HEK293 (cell line): ENCODE measurements at regions not wholly inside any gene's neighbourhood (a gene's known extent, or its start where the extent isn't known, plus 50 kb on each side); places are given as distances from the start of the nearest gene placed in this dataset.
A peak's percentile ranks its signal among the peaks of the same experiment; 100 is the strongest.
"Not testable (repeated sequence)": the region's sequence is repeated elsewhere in the genome, so short reads cannot be mapped to it uniquely, and the experiment has no call there.

Experiments used
- CTCF ChIA-PET: fragments of 350-600 bp; formaldehyde crosslinking; extraction: SDS; loops from one replicate; lab custom pipeline; 2021; ENCODE audit warnings: antibody characterized with exemption; lab: Yijun Ruan, JAX
- POLR2A ChIA-PET: fragments of 300-600 bp; formaldehyde crosslinking; extraction: SDS; loops from one replicate; lab custom pipeline; 2020; ENCODE audit warnings: antibody characterized with exemption, inconsistent platforms; lab: Yijun Ruan, JAX
- H3K27ac ChIP-seq: fragments of 200-500 bp; sonication (Bioruptor generic); 2 replicates; pipeline ENCODE4 v1.5.1; 2014; ENCODE audit warnings: low read depth, low read length, control low read depth, inconsistent platforms; ENCODE audit errors: extremely low read depth
- H3K36me3 ChIP-seq, 2 experiments: fragments of 200-500 bp in 1 of 2; sonication (Bioruptor generic) in 1 of 2; 1 replicate in 1 of 2; 2 replicates in 1 of 2; pipeline ENCODE4 v1.5.1; 2014 to 2017; ENCODE audit warnings: inconsistent platforms in 2 of 2, low read length in 2 of 2; ENCODE audit not compliant: control insufficient read depth in 2 of 2, insufficient read depth in 1 of 2
- H3K4me1 ChIP-seq: fragments of 200-500 bp; sonication (Bioruptor generic); 2 replicates; pipeline ENCODE4 v1.5.1; 2014; ENCODE audit warnings: mild to moderate bottlenecking, low read length, inconsistent platforms; ENCODE audit not compliant: control insufficient read depth, insufficient read depth
- H3K4me3 ChIP-seq: 2 replicates; pipeline ENCODE4 v1.5.1; 2011; ENCODE audit warnings: low read depth, mild to moderate bottlenecking, control low read depth, low read length, moderate library complexity
- H3K9me3 ChIP-seq: fragments of 200-500 bp; sonication (Bioruptor generic); 2 replicates; pipeline ENCODE4 v1.5.1; 2014; ENCODE audit warnings: low read depth, low read length, inconsistent platforms; ENCODE audit not compliant: control insufficient read depth, insufficient read depth
- BCL11A ChIP-seq: fragments of 450-650 bp; formaldehyde crosslinking; IDR thresholded peaks from 2 replicates; pipeline ENCODE4 v1.5.1; 2016; ENCODE audit warnings: low read depth, missing biosample characterization, missing genetic modification characterization
- BCL11B ChIP-seq: fragments of 450-650 bp; formaldehyde crosslinking; IDR thresholded peaks from 2 replicates; pipeline ENCODE4 v1.5.1; 2016; ENCODE audit warnings: low read depth, missing biosample characterization, missing genetic modification characterization
- GLI4 ChIP-seq: fragments of 450-650 bp; formaldehyde crosslinking; IDR thresholded peaks from 2 replicates; pipeline ENCODE4 v1.5.1; 2016; ENCODE audit warnings: missing biosample characterization, missing genetic modification characterization
- HOXA7 ChIP-seq: sonication (generic); formaldehyde crosslinking; IDR thresholded peaks from 2 replicates; pipeline ENCODE4 v1.8.1; 2022; ENCODE audit warnings: missing genetic modification reagents, borderline replicate concordance
- KLF1 ChIP-seq: fragments of 450-650 bp; formaldehyde crosslinking; IDR thresholded peaks from 2 replicates; pipeline ENCODE4 v1.5.1; 2016; ENCODE audit warnings: missing biosample characterization, missing genetic modification characterization
- KLF8 ChIP-seq: fragments of 450-650 bp; formaldehyde crosslinking; IDR thresholded peaks from 2 replicates; pipeline ENCODE4 v1.5.1; 2016; ENCODE audit warnings: missing biosample characterization, missing genetic modification characterization
- OSR2 ChIP-seq: fragments of 450-650 bp; formaldehyde crosslinking; IDR thresholded peaks from 2 replicates; pipeline ENCODE4 v1.5.1; 2016; ENCODE audit warnings: missing biosample characterization, missing genetic modification characterization
- SALL2 ChIP-seq: fragments of 450-650 bp; formaldehyde crosslinking; IDR thresholded peaks from 2 replicates; pipeline ENCODE4 v1.5.0; 2017; ENCODE audit warnings: missing biosample characterization, mild to moderate bottlenecking, missing genetic modification characterization, borderline replicate concordance
- SCRT1 ChIP-seq: fragments of 450-650 bp; formaldehyde crosslinking; IDR thresholded peaks from 2 replicates; pipeline ENCODE4 v1.5.1; 2016; ENCODE audit warnings: missing biosample characterization, missing genetic modification characterization, borderline replicate concordance
- ZBTB21 ChIP-seq: fragments of 450-650 bp; formaldehyde crosslinking; IDR thresholded peaks from 2 replicates; pipeline ENCODE4 v1.5.1; 2017; ENCODE audit warnings: missing biosample characterization, missing genetic modification characterization
- ZFP3 ChIP-seq: fragments of 450-650 bp; formaldehyde crosslinking; IDR thresholded peaks from 2 replicates; pipeline ENCODE4 v1.5.1; 2016; ENCODE audit warnings: low read depth, missing biosample characterization, missing genetic modification characterization
- ZNF146 ChIP-seq: fragments of 450-650 bp; formaldehyde crosslinking; IDR thresholded peaks from 2 replicates; pipeline ENCODE4 v1.5.1; 2016; ENCODE audit warnings: missing biosample characterization, missing genetic modification characterization
- ZNF16 ChIP-seq: fragments of 450-650 bp; formaldehyde crosslinking; IDR thresholded peaks from 2 replicates; pipeline ENCODE4 v1.5.1; 2016; ENCODE audit warnings: low read depth, missing biosample characterization, missing genetic modification characterization
- ZNF175 ChIP-seq: fragments of 450-650 bp; formaldehyde crosslinking; IDR thresholded peaks from 2 replicates; pipeline ENCODE4 v1.5.1; 2016; ENCODE audit warnings: missing biosample characterization, missing genetic modification characterization
- ZNF23 ChIP-seq: fragments of 450-650 bp; formaldehyde crosslinking; IDR thresholded peaks from 2 replicates; pipeline ENCODE4 v1.5.1; 2016; ENCODE audit warnings: missing biosample characterization, missing genetic modification characterization, borderline replicate concordance
- ZNF24 ChIP-seq: fragments of 450-650 bp; formaldehyde crosslinking; IDR thresholded peaks from 2 replicates; pipeline ENCODE4 v1.5.1; 2016; ENCODE audit warnings: missing biosample characterization, missing genetic modification characterization
- ZNF274 ChIP-seq, 2 experiments: fragments of 200-500 bp in 1 of 2; fragments of 450-650 bp in 1 of 2; sonication (Bioruptor generic) in 1 of 2; formaldehyde crosslinking in 1 of 2; IDR thresholded peaks; 2 replicates each; pipeline versions ENCODE4 v1.5.1 to v1.6.1; 2014 to 2016; ENCODE audit warnings: borderline replicate concordance in 1 of 2, inconsistent platforms in 1 of 2, low read length in 1 of 2, missing biosample characterization in 1 of 2, missing genetic modification characterization in 1 of 2
- ZNF394 ChIP-seq: fragments of 450-650 bp; formaldehyde crosslinking; IDR thresholded peaks from 2 replicates; pipeline ENCODE4 v1.5.1; 2016; ENCODE audit warnings: missing biosample characterization, missing genetic modification characterization, mild to moderate bottlenecking, moderate library complexity, borderline replicate concordance
- ZNF558 ChIP-seq: fragments of 450-650 bp; formaldehyde crosslinking; IDR thresholded peaks from 2 replicates; pipeline ENCODE4 v1.5.1; 2016; ENCODE audit warnings: missing biosample characterization, missing genetic modification characterization
- ZNF629 ChIP-seq: fragments of 450-650 bp; formaldehyde crosslinking; IDR thresholded peaks from 2 replicates; pipeline ENCODE4 v1.5.1; 2017; ENCODE audit warnings: missing biosample characterization, missing genetic modification characterization
- ZNF660 ChIP-seq: fragments of 450-650 bp; IDR thresholded peaks from 2 replicates; pipeline ENCODE4 v1.5.1; 2018; ENCODE audit warnings: missing biosample characterization, mild to moderate bottlenecking, missing genetic modification characterization
- ZNF677 ChIP-seq: fragments of 450-650 bp; IDR thresholded peaks from 2 replicates; pipeline ENCODE4 v1.5.0; 2018; ENCODE audit warnings: missing biosample characterization, mild to moderate bottlenecking, missing genetic modification characterization, moderate library complexity
- ZNF776 ChIP-seq: fragments of 450-650 bp; formaldehyde crosslinking; IDR thresholded peaks from 2 replicates; pipeline ENCODE4 v1.5.0; 2017; ENCODE audit warnings: missing biosample characterization, missing genetic modification characterization, borderline replicate concordance
- ZSCAN30 ChIP-seq: fragments of 450-650 bp; IDR thresholded peaks from 2 replicates; pipeline ENCODE4 v1.5.1; 2018; ENCODE audit warnings: missing biosample characterization, mild to moderate bottlenecking, missing genetic modification characterization, moderate library complexity
- TF ChIP-seq, protein P1 (sequence below): fragments of 450-650 bp; formaldehyde crosslinking; IDR thresholded peaks from 2 replicates; pipeline ENCODE4 v1.5.1; 2016; ENCODE audit warnings: missing biosample characterization, missing genetic modification characterization
- TF ChIP-seq, protein P2 (sequence below): fragments of 450-650 bp; formaldehyde crosslinking; IDR thresholded peaks from 2 replicates; pipeline ENCODE4 v1.5.1; 2016; ENCODE audit warnings: missing biosample characterization, missing genetic modification characterization

DNA sequence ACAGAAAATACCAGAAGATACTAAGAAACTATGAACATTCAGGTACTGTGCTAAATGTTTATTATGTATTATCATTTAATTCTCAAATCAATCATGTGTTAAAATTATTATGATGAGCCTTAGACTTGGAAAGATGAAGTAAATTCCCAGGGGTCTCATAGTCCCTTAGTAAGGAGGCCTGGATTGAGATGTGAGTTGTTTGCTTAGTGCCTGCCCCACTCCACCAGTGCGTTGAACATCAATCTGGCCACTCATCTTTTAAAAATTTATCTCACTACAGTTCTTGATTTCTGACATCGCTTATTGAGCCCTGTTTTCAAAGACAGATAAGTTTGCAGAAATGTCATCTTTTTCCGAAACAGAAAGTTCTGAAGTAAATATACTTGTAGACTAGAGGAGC, 618.4 kb upstream of the SEMA3D start:
- POLR2A ChIA-PET = no interaction called here

DNA sequence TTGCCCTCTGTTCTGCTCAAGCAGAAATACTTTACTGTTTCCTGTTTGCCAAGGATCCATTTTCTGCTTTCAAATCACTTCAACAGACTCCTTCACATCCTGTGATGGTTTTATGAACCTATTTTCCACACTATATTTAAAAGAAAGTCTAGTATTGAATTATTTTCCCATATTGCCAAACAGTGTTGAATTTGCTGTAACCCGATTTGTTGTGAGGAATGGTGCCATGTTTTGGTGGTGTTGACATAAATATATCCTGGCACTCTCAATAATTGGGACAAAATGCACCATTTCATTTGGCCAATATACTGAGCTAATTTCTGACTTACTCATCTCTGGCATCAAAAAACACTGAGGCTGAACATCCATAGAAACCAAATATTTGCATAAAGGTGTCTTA, 615.4 kb upstream of the SEMA3D start:
- Histone ChIP-seq H3K4me3 (no peak overlapping the region), H3K4me1 (no peaks in the 10 kb centered on the region), H3K36me3 (no peaks in the 10 kb centered on the region), H3K9me3 (no peaks in the 10 kb centered on the region), H3K27ac (no peak overlapping the region)
- POLR2A ChIA-PET = no interaction called here
- TF ChIP-seq KLF1 (no peak), ZBTB21 (tag by site-specific recombination) (no peak), ZNF677 (tag by site-specific recombination) (no peak), ZNF274 (IDR thresholded peaks at IDR 0.05; ENCODE audit: low read length) (no peak), ZNF274 (tag by site-specific recombination; IDR thresholded peaks at IDR 0.05; ENCODE audit: borderline replicate concordance) (no peak), OSR2 (tag by site-specific recombination) (no peak), ZNF776 (tag by site-specific recombination) (no peak), ZNF24 (tag by site-specific recombination) (no peak), KLF8 (tag by site-specific recombination) (no peak), ZNF629 (tag by site-specific recombination) (no peak)
- CTCF ChIA-PET = no interaction called here

More for the DNA sequence above, 618.4 kb upstream of the SEMA3D start:
- Histone ChIP-seq H3K4me1 (no peaks in the 10 kb centered on the region), H3K27ac (no peak overlapping the region), H3K36me3 (no peaks in the 10 kb centered on the region), H3K9me3 (no peaks in the 10 kb centered on the region), H3K4me3 (no peak overlapping the region)
- TF ChIP-seq ZNF175 (tag by site-specific recombination) = no peak
- TF ChIP-seq SALL2 (tag by site-specific recombination) = no peak
- TF ChIP-seq ZNF660 (tag by site-specific recombination) = no peak
- CTCF ChIA-PET = no interaction called here

DNA sequence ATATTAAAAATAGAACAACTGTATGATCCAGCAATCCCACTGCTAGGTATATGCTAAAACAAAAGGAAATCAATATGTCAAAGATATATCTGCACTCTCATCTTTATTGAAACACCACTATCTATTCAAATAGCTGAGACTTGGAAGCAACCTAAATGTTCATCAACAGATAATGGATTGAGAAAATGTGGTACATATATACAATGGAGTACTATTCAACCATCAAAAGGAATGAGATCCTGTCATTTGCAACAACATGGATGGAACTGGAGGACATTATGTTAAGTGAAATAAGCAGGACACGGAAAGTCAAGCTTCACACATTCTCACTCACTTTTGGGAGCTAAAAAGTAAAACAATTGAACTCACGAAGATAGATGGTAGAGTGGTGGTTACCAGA, 610.1 kb upstream of the SEMA3D start:
- Histone ChIP-seq H3K36me3 (no peaks in the 10 kb centered on the region), H3K9me3 (no peaks in the 10 kb centered on the region), H3K4me1 (no peaks in the 10 kb centered on the region), H3K4me3 (no peak overlapping the region), H3K27ac (no peak overlapping the region)
- POLR2A ChIA-PET = no interaction called here
- TF ChIP-seq HOXA7 (CRISPR knock-in tag) (no peak), ZNF146 (0 out of 2 replicates have a peak, but pooled peaks have one; percentile 17)
- CTCF ChIA-PET = no interaction called here

DNA sequence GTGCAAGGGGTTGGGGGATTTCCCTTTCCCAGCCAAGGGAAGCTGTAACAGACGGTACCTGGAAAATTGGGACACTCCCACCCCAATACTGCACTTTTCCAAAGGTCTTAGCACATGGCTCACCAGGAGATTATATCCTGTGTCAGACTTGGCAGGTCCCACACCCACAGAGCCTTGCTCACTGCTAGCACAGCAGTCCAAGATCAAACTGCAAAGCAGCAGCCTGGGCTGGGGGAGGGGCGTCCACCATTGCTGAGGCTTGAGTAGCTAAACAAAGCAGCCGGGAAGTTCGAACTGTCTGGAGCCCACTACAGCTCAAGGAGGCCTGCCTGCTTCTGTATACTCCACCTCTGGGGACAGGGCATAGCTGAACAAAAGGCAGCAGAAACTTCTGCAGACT, 604.2 kb upstream of the SEMA3D start:
- H3K4me1 ChIP-seq, H3K36me3 ChIP-seq, H3K4me3 ChIP-seq, POLR2A ChIA-PET, H3K9me3 ChIP-seq, H3K27ac ChIP-seq, CTCF ChIA-PET: not testable (repeated sequence)

DNA sequence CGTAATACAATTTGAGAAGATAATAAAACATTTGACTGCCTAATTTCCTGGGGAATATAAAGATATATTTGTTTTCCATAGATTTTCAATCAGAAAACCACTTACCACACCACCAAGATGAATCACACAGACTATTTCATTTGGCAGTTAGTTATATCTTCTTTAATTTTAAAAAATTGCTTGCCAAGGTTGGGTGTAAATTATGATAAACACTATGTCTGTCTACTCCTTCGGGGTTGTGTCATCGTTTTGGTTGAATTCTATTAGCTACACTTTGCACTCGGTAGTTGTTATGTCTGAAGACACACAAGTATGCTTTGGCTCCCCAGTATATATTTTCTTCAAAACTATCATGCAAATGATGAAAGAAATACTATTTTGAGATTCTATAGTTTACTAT, 594.8 kb upstream of the SEMA3D start:
- H3K36me3 ChIP-seq = no peaks in the 10 kb centered on the region
- H3K27ac ChIP-seq = no peak overlapping the region
- no peak overlapping the region for H3K4me3 ChIP-seq
- no peaks in the 10 kb centered on the region for H3K9me3 ChIP-seq
- ChIA-PET POLR2A (no interaction called here), CTCF (no interaction called here)
- no peaks in the 10 kb centered on the region for H3K4me1 ChIP-seq
- TF ChIP-seq ZNF16 = no peak
- TF ChIP-seq GLI4 (tag by site-specific recombination) = no peak
- no peak for TF ChIP-seq ZNF23 (tag by site-specific recombination)
- TF ChIP-seq BCL11B (tag by site-specific recombination) = no peak
- TF ChIP-seq, protein P1, sequence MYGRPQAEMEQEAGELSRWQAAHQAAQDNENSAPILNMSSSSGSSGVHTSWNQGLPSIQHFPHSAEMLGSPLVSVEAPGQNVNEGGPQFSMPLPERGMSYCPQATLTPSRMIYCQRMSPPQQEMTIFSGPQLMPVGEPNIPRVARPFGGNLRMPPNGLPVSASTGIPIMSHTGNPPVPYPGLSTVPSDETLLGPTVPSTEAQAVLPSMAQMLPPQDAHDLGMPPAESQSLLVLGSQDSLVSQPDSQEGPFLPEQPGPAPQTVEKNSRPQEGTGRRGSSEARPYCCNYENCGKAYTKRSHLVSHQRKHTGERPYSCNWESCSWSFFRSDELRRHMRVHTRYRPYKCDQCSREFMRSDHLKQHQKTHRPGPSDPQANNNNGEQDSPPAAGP (tag by site-specific recombination) = no peak
- TF ChIP-seq ZFP3 (tag by site-specific recombination) = no peak
- TF ChIP-seq SCRT1 (tag by site-specific recombination) = no peak
- TF ChIP-seq BCL11A (tag by site-specific recombination) = no peak
- TF ChIP-seq ZSCAN30 = no peak
- TF ChIP-seq ZNF394 = no peak
- TF ChIP-seq ZNF558 (tag by site-specific recombination) = no peak
- TF ChIP-seq, protein P2, sequence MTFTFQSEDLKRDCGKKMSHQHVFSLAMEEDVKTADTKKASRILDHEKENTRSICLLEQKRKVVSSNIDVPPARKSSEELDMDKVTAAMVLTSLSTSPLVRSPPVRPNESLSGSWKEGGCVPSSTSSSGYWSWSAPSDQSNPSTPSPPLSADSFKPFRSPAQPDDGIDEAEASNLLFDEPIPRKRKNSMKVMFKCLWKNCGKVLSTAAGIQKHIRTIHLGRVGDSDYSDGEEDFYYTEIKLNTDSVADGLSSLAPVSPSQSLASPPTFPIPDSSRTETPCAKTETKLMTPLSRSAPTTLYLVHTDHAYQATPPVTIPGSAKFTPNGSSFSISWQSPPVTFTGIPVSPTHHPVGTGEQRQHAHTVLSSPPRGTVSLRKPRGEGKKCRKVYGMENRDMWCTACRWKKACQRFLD (tag by site-specific recombination) = no peak
- no peak for TF ChIP-seq ZNF677 (tag by site-specific recombination)
